Fibroblast of villous mesenchyme (primary cell): ENCODE measurements at regions not wholly inside any gene's neighbourhood (a gene's known extent, or its start where the extent isn't known, plus 50 kb on each side); places are given as distances from the start of the nearest gene placed in this dataset.

Source experiments
- DNase-seq: peaks from one replicate; pipeline ENCODE4 v3.0.0-alpha.2; 2010; ENCODE audit warnings: low read depth
- H3K4me3 ChIP-seq: 2 replicates; pipeline ENCODE4 v1.5.1; 2011; ENCODE audit warnings: low read depth, mild to moderate bottlenecking, low read length
- CTCF ChIP-seq: IDR thresholded peaks from 2 replicates; pipeline ENCODE4 v1.5.1; 2012; ENCODE audit warnings: low read depth, mild to moderate bottlenecking, low read length; ENCODE audit not compliant: insufficient read depth

DNA sequence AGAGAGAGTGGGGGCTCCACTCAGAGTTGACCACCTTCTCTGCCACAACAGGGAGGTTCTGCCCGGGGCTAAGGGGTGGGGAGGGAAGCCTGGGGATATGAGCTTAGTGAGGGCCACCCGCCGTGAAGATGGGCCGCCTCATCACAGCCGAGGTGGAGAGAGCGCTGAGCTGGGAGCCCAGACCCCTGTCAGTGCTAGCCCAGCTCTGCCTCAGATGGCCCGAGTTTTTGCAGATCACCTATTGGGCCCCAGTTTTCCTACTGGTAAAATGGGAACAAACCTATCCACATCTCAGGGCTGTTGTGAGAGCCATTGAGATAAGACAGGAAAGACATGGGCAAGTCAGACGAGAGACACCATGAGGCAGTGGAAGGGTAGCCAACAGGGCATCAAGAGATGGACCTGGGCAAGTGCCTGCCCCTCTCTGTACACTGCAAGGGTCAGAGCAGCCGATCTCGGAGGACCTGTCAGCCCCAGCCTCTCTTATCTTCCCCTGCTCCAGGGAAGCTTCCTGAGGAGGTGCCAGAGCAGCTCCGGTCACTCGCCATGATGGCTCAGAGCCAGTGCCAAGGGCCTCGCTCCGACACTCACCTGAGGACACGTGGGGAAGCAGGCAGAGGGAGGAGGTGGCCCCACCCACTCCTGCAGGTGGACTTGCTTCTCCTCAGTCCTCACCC, 88.9 kb downstream of the MCFD2 start:
- DNase-seq, result no peak
- TF ChIP-seq CTCF, result no peak
- no peak overlapping the region for H3K4me3 ChIP-seq

DNA sequence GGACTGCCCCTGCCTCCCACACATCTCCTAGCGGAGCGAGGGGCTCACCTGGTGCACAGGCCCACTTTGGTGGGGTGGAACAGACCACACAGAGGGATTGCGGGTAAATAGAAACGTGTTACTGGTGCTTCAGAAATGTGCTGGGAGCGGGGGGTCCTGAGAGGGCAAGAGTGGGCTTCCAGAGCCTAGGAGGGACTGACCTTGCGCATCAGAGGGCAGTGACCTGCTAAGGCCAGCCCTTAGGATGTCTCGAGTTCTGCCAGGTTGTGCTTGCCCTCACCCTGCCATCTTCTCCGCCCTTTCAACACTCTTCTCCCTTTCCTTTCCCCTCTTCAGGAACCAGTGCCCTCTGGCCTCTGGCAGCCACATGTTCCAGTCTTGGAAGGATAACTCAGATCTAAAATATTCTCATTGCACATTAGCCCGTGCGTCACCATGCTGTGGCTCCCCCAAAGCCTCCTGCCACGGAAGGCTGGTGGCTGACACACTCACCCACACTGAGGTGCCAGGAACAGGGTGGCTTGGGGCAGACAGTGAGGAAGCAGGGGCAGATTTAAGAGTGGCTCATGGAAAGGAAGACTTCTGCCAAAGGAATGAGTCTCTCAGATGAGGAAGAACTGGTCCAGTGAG, 89.6 kb downstream of the MCFD2 start:
- no peak overlapping the region for H3K4me3 ChIP-seq
- DNase-seq, result peak; percentile 61
- no peak for TF ChIP-seq CTCF

- no peak for DNase-seq
Measured at GRCh38 chr2:46825231-46825938, 90.2 kb downstream of the MCFD2 start.

GRCh38 chr2:46824611-46825010, 91.0 kb downstream of the MCFD2 start:
- no peak for TF ChIP-seq CTCF
- DNase-seq, result no peak

More at GRCh38 chr2:46825231-46825938, 90.2 kb downstream of the MCFD2 start:
- H3K4me3 ChIP-seq, result no peak overlapping the region
- TF ChIP-seq CTCF, result no peak

GRCh38 chr2:46821600-46821999, 94.0 kb downstream of the MCFD2 start:
- DNase-seq, result no peak
- no peak overlapping the region for H3K4me3 ChIP-seq
- no peak for TF ChIP-seq CTCF

More at GRCh38 chr2:46824611-46825010, 91.0 kb downstream of the MCFD2 start:
- H3K4me3 ChIP-seq, result no peak overlapping the region

GRCh38 chr2:46818819-46819218, 96.8 kb downstream of the MCFD2 start:
- DNase-seq, result no peak
- TF ChIP-seq CTCF, result no peak
- no peak overlapping the region for H3K4me3 ChIP-seq
